ENCODE measurements at regions not wholly inside any gene's neighbourhood (a gene's known extent, or its start where the extent isn't known, plus 50 kb on each side); places are given as distances from the start of the nearest gene placed in this dataset.

DNA sequence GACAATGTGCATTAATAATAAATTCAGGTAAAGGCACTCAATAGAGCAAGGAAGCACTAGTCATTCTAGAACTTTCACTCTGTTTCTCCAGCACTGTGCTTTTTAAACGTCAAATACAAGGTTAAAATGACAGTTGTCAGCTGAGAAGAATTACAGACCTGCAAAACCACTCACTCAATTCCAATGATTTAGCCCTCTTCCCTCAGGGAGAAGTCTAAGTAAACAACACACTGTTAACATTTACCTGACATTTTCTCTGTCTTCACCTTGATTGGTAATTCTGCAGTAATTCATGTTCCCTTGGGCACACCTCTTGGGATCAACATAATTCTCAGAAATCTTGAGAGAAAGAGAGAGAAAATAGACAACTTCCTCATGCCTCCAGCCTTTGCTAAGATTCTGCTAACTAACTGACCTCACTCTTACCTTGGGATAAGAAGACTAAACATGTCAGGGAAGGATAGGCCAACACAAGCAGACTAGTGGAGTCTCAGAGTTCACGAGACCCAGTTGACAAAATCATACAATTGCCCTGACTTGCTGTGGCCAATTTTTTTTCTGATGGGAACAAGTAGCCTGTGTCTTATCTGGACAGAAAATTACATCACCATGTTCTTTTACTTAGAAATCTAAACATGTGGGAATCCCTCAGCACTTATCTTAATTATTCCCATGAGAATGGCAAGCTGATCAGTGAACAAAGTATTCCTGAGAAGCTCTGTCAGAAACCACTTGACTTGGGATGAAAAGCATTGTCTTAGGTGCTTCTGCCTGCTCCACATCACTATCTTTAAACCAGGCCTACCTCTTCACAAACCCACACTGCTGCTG is 516.8 kb upstream of the FAT3 start:
- Histone ChIP-seq H3K36me3 (no peaks in the 10 kb centered on the region), H3K4me1 (no peaks in the 10 kb centered on the region), H3K27me3 (no peaks in the 10 kb centered on the region), H3K9me3 (no peaks in the 10 kb centered on the region), H3K9ac (ENCODE audit: low read depth in 2 of 2, low read length in 2 of 2) (no peak overlapping the region), H3K4me3 (no peak overlapping the region), H3K27ac (no peak overlapping the region)
- intact Hi-C loops (cut with DNase I), result no loop called here
- DNase-seq, result no peak
- TF ChIP-seq, protein P1, sequence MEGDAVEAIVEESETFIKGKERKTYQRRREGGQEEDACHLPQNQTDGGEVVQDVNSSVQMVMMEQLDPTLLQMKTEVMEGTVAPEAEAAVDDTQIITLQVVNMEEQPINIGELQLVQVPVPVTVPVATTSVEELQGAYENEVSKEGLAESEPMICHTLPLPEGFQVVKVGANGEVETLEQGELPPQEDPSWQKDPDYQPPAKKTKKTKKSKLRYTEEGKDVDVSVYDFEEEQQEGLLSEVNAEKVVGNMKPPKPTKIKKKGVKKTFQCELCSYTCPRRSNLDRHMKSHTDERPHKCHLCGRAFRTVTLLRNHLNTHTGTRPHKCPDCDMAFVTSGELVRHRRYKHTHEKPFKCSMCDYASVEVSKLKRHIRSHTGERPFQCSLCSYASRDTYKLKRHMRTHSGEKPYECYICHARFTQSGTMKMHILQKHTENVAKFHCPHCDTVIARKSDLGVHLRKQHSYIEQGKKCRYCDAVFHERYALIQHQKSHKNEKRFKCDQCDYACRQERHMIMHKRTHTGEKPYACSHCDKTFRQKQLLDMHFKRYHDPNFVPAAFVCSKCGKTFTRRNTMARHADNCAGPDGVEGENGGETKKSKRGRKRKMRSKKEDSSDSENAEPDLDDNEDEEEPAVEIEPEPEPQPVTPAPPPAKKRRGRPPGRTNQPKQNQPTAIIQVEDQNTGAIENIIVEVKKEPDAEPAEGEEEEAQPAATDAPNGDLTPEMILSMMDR (IDR thresholded peaks at IDR 0.05), result no peak

DNA sequence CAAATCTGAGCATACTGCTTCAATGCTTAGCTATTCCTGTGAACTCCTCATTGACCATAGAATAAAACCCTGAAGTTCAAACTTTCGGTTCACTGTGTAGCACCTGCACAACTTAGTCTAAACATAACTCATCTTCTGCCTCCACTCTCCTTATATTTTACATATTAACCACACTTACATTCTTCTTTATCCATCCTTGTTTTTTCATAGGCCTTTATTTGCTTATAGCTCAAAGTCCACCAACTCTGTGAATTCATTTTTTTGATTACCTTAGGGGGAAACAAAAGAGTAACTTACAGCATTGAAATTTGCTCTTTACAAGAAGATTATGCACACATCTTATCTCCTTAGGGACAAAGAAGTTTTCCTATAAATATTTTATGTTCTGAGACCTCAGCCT is 521.6 kb upstream of the FAT3 start:
- H3K4me3 ChIP-seq, result no peak overlapping the region
- H3K27me3 ChIP-seq, result no peaks in the 10 kb centered on the region
- no peak overlapping the region for H3K27ac ChIP-seq
- intact Hi-C loops (cut with DNase I), result no loop called here
- H3K4me1 ChIP-seq, result no peaks in the 10 kb centered on the region
- no peak overlapping the region for H3K9ac ChIP-seq (ENCODE audit: low read depth in 2 of 2, low read length in 2 of 2)
- no peak for DNase-seq
- H3K36me3 ChIP-seq, result no peaks in the 10 kb centered on the region
- TF ChIP-seq, protein P1 (IDR thresholded peaks at IDR 0.05), result no peak
- H3K9me3 ChIP-seq, result no peaks in the 10 kb centered on the region

DNA sequence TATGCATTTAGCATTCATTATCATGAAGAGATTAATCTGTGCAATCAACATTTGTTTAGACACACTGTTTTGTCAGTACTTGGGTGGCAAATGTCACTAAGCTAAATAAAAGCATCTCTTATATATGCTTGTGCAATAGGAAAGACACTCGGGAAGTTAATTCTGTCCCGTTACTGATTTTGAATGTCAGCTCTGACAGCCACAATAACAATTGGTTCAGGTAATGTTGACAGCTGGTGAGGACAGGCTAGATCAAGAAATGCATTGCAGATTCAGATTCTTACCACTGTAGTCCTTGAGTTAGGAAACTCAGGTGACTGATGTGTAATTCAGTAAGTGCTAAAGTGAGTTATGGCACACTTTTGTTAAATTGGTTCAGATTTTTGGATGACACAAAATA is 523.8 kb upstream of the FAT3 start:
- no peak overlapping the region for H3K4me3 ChIP-seq
- H3K27ac ChIP-seq, result no peak overlapping the region
- intact Hi-C loops (cut with DNase I), result no loop called here
- H3K27me3 ChIP-seq, result no peaks in the 10 kb centered on the region
- DNase-seq, result no peak
- no peak overlapping the region for H3K9ac ChIP-seq (ENCODE audit: low read depth in 2 of 2, low read length in 2 of 2)
- H3K4me1 ChIP-seq, result no peaks in the 10 kb centered on the region
- TF ChIP-seq, protein P1 (IDR thresholded peaks at IDR 0.05), result no peak
- no peaks in the 10 kb centered on the region for H3K36me3 ChIP-seq
- H3K9me3 ChIP-seq, result no peaks in the 10 kb centered on the region

DNA sequence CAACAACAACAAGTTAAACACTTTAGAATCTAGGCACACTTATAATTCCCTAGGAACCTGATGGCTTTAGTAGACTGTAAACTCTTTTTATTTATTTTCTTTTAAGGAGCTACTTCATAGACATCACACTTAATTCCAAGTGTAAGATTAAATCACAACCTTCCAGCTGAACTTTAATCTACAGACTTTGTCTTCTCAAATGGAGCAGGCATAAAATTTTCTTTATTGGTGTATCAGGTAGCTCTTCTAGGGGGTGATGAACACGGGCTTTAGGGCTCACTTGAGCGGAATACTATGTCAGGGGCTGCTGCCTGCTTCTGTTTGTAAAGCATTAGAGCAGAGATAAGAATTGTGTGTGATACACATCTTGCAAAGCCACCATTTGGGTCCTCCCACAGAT is 525.8 kb upstream of the FAT3 start:
- DNase-seq, result no peak

GRCh38 chr11:91694331-91694730 is 530.3 kb upstream of the FAT3 start:
- Histone ChIP-seq H3K36me3 (no peaks in the 10 kb centered on the region), H3K4me1 (no peaks in the 10 kb centered on the region), H3K9me3 (no peaks in the 10 kb centered on the region), H3K27ac (no peak overlapping the region), H3K27me3 (no peaks in the 10 kb centered on the region), H3K9ac (ENCODE audit: low read depth in 2 of 2, low read length in 2 of 2) (no peak overlapping the region), H3K4me3 (no peak overlapping the region)
- DNase-seq, result no peak
- intact Hi-C loops (cut with DNase I), result no loop called here
- TF ChIP-seq, protein P1 (IDR thresholded peaks at IDR 0.05), result no peak

More for the DNA sequence above, 525.8 kb upstream of the FAT3 start:
- Histone ChIP-seq H3K36me3 (no peaks in the 10 kb centered on the region), H3K9me3 (no peaks in the 10 kb centered on the region), H3K9ac (ENCODE audit: low read depth in 2 of 2, low read length in 2 of 2) (no peak overlapping the region), H3K27ac (no peak overlapping the region), H3K4me1 (no peaks in the 10 kb centered on the region), H3K27me3 (no peaks in the 10 kb centered on the region), H3K4me3 (no peak overlapping the region)
- intact Hi-C loops (cut with DNase I), result no loop called here
- TF ChIP-seq, protein P1 (IDR thresholded peaks at IDR 0.05), result no peak
